ENCODE measurements at regions not wholly inside any gene's neighbourhood (a gene's known extent, or its start where the extent isn't known, plus 50 kb on each side); places are given as distances from the start of the nearest gene placed in this dataset.

DNA sequence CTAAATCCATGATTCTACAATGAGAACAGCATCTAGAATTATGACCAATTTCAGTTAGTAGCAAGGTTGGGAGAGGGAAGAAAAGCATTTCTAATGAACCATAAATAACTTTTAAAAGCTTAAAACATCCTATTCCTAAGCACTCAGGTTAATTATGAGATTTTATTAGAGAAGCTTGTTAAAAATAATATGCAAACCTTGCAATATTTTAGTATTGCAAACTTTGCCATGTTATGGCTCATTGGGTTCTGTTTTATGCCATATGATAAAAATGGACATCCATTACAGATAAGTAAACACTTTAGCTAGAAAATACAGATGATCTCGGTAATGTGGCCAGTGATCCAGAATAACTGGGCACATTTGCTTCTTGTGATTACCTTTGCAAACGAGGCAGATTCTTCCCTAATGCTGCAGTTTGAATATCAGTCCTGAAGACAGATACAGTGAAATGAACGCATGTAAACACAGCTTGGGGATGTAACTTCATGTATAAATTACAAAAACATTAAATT, 447.0 kb downstream of the PLK2 start:
- POLR2A ChIA-PET = interaction anchor here (0.6 kb wide), 1 partner anchor 1049 kb away, joined by 3 read pairs; no protein-coding TSS in a partner anchor
- no peaks in the 10 kb centered on the region for H3K27me3 Mint-ChIP-seq
- no peak overlapping the region for H3K27ac Mint-ChIP-seq
- intact Hi-C loops (cut with micrococcal nuclease) = no loop called here
- TF ChIP-seq, protein P1, sequence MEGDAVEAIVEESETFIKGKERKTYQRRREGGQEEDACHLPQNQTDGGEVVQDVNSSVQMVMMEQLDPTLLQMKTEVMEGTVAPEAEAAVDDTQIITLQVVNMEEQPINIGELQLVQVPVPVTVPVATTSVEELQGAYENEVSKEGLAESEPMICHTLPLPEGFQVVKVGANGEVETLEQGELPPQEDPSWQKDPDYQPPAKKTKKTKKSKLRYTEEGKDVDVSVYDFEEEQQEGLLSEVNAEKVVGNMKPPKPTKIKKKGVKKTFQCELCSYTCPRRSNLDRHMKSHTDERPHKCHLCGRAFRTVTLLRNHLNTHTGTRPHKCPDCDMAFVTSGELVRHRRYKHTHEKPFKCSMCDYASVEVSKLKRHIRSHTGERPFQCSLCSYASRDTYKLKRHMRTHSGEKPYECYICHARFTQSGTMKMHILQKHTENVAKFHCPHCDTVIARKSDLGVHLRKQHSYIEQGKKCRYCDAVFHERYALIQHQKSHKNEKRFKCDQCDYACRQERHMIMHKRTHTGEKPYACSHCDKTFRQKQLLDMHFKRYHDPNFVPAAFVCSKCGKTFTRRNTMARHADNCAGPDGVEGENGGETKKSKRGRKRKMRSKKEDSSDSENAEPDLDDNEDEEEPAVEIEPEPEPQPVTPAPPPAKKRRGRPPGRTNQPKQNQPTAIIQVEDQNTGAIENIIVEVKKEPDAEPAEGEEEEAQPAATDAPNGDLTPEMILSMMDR (IDR thresholded peaks at IDR 0.05) = no peak
- H3K4me3 Mint-ChIP-seq = no peak overlapping the region
- no peaks in the 10 kb centered on the region for H3K4me1 Mint-ChIP-seq (ENCODE audit: low read depth)
- DNase-seq (no peak), ATAC-seq (no peak)
- CTCF ChIA-PET = no interaction called here
- H3K36me3 Mint-ChIP-seq (ENCODE audit: low read depth) = no peaks in the 10 kb centered on the region
- no peaks in the 10 kb centered on the region for H3K9me3 Mint-ChIP-seq

DNA sequence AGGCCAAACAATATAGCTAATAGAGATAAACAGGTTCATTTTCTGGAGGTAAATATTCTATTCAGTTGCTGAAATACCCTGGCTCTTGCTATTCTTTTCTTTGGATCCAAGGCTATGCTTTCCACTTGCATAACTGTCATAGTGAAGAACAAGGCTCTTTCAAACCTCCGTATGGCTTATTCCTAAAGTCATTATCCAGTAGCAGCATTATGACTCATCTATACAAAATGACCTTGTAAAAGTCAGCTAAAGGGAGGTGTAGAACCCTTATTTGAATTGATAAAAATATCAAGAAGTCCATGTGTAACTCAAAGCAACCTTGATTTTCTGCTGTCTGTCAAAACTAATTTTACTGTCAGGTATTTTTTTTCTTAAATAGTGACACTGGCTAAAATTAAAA, 447.8 kb downstream of the PLK2 start:
- TF ChIP-seq, protein P1 (IDR thresholded peaks at IDR 0.05) = no peak
- ChIA-PET CTCF (no interaction called here), POLR2A (no interaction called here)
- DNase-seq (no peak), ATAC-seq (no peak)
- H3K4me3 Mint-ChIP-seq = no peak overlapping the region
- H3K9me3 Mint-ChIP-seq = no peaks in the 10 kb centered on the region
- H3K27me3 Mint-ChIP-seq = no peaks in the 10 kb centered on the region
- no peaks in the 10 kb centered on the region for H3K4me1 Mint-ChIP-seq (ENCODE audit: low read depth)
- no peaks in the 10 kb centered on the region for H3K36me3 Mint-ChIP-seq (ENCODE audit: low read depth)
- no peak overlapping the region for H3K27ac Mint-ChIP-seq
- intact Hi-C loops (cut with micrococcal nuclease) = no loop called here

DNA sequence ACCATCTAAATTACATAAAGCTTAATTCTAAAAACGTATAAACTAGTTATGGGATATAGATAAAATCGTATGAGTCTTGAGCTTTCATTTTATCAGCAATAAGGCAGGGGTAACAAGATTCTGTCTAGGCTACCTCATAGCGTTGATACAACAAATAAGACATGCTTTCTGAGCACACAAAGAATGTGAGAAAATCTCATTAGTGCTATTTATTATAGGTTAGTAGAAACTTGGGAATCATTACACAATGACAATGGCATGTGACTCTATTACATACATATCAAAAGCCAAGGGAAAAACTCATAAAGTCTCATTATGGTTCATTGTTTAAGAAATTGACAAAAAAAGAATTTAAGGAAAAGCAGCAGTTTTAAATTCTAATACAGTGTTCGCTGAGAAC, 448.6 kb downstream of the PLK2 start:
- intact Hi-C loops (cut with micrococcal nuclease) = no loop called here
- Mint-ChIP-seq H3K27ac (no peak overlapping the region), H3K36me3 (ENCODE audit: low read depth) (no peaks in the 10 kb centered on the region), H3K4me3 (no peak overlapping the region), H3K9me3 (no peaks in the 10 kb centered on the region), H3K4me1 (ENCODE audit: low read depth) (no peaks in the 10 kb centered on the region), H3K27me3 (no peaks in the 10 kb centered on the region)
- TF ChIP-seq, protein P1 (IDR thresholded peaks at IDR 0.05) = no peak
- CTCF ChIA-PET = no interaction called here
- ATAC-seq = no peak
- POLR2A ChIA-PET = no interaction called here
- no peak for DNase-seq

DNA sequence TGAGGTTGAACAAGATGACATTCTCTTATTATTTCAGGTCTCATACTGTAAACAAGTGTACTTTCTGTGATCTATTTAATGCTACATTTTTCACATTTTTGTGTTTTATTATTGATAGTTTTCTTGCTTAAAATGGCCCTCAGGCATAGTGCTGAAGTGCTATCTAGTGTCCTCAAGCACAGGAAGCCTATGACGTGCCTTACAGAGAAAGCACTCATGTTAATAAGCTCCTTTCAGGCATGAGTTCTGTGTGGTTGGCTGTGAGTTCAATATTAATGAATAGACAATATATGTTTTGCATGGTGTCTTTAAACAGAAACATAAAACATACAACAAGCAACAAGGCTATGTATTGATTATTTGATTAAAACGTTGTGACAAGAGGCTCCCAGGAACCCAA, 450.1 kb downstream of the PLK2 start:
- H3K27me3 Mint-ChIP-seq = no peaks in the 10 kb centered on the region
- intact Hi-C loops (cut with micrococcal nuclease) = no loop called here
- TF ChIP-seq, protein P1 (IDR thresholded peaks at IDR 0.05) = no peak
- H3K36me3 Mint-ChIP-seq (ENCODE audit: low read depth) = no peaks in the 10 kb centered on the region
- no peaks in the 10 kb centered on the region for H3K4me1 Mint-ChIP-seq (ENCODE audit: low read depth)
- DNase-seq (no peak), ATAC-seq (no peak)
- no peak overlapping the region for H3K4me3 Mint-ChIP-seq
- POLR2A ChIA-PET = no interaction called here
- no peaks in the 10 kb centered on the region for H3K9me3 Mint-ChIP-seq
- CTCF ChIA-PET = no interaction called here
- no peak overlapping the region for H3K27ac Mint-ChIP-seq

DNA sequence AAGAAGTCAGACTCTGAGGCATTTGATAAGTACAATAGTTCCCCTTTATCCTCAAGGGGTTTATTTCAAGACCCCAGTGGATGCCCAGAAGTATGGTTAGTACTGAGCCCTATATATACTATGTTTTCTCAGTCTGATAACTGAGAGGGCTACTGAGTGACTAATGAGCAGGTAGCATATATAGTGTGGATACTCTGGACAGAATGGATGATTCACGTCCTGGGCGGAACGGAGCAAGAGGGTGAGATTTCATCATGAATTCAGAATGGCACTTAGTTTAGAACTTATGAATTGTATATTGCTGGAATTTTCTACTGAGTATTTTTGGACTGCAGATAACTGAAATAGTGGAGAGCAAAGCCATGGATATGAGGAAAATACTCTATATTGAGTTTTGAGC, 457.6 kb downstream of the PLK2 start:
- ChIA-PET POLR2A (no interaction called here), CTCF (no interaction called here)
- Mint-ChIP-seq H3K27ac (no peak overlapping the region), H3K36me3 (ENCODE audit: low read depth) (no peaks in the 10 kb centered on the region), H3K4me3 (no peak overlapping the region), H3K27me3 (no peaks in the 10 kb centered on the region), H3K4me1 (ENCODE audit: low read depth) (no peaks in the 10 kb centered on the region), H3K9me3 (no peaks in the 10 kb centered on the region)
- ATAC-seq = no peak
- intact Hi-C loops (cut with micrococcal nuclease) = no loop called here
- no peak for DNase-seq
- TF ChIP-seq, protein P1 (IDR thresholded peaks at IDR 0.05) = no peak
